Mesendoderm (in vitro differentiated cells): ENCODE measurements at regions not wholly inside any gene's neighbourhood (a gene's known extent, or its start where the extent isn't known, plus 50 kb on each side); places are given as distances from the start of the nearest gene placed in this dataset.

Experiments used
- DNase-seq: peaks from one replicate; pipeline ENCODE4 v3.0.0; 2013
- H2AK5ac ChIP-seq: 2 replicates; pipeline ENCODE4 v1.6.1; 2013; ENCODE audit warnings: low read length, inconsistent platforms
- H2BK120ac ChIP-seq: 2 replicates; pipeline ENCODE4 v1.6.1; 2013; ENCODE audit warnings: low read depth, mild to moderate bottlenecking, low read length, moderate library complexity, mixed read lengths
- H2BK15ac ChIP-seq: replicated peaks from 2 replicates; pipeline ENCODE4 v1.6.1; 2013; ENCODE audit warnings: low read depth, mild to moderate bottlenecking, moderate library complexity
- H2BK5ac ChIP-seq: 2 replicates; pipeline ENCODE4 v1.6.1; 2013; ENCODE audit warnings: low read length, inconsistent platforms
- H3K18ac ChIP-seq: 2 replicates; pipeline ENCODE4 v1.6.1; 2013; ENCODE audit warnings: mild to moderate bottlenecking, low read length, mixed read lengths
- H3K23ac ChIP-seq: one replicate; pipeline ENCODE4 v1.6.1; 2013; ENCODE audit warnings: low read length
- H3K27ac ChIP-seq: 2 replicates; pipeline ENCODE4 v1.5.1; 2013; ENCODE audit warnings: low read depth, mild to moderate bottlenecking, inconsistent platforms, low read length, moderate library complexity
- H3K27me3 ChIP-seq: 2 replicates; pipeline ENCODE4 v1.6.1; 2013; ENCODE audit warnings: low read length, control low read depth, mild to moderate bottlenecking, inconsistent platforms; ENCODE audit not compliant: insufficient read depth, poor library complexity
- H3K36me3 ChIP-seq: 2 replicates; pipeline ENCODE4 v1.6.1; 2013; ENCODE audit warnings: low read length, inconsistent platforms; ENCODE audit not compliant: control insufficient read depth, insufficient read depth
- H3K4ac ChIP-seq: one replicate; pipeline ENCODE4 v1.6.1; 2013; ENCODE audit warnings: low read depth, mild to moderate bottlenecking, low read length, moderate library complexity
- H3K4me1 ChIP-seq: 2 replicates; pipeline ENCODE4 v1.6.1; 2013; ENCODE audit warnings: low read depth, low read length, inconsistent platforms; ENCODE audit not compliant: control insufficient read depth
- H3K4me2 ChIP-seq: 2 replicates; pipeline ENCODE4 v1.6.1; 2013; ENCODE audit warnings: low read length
- H3K4me3 ChIP-seq: 2 replicates; pipeline ENCODE4 v1.5.1; 2013; ENCODE audit warnings: mild to moderate bottlenecking, low read length
- H3K56ac ChIP-seq: one replicate; pipeline ENCODE4 v1.6.1; 2013; ENCODE audit warnings: low read length
- H3K79me1 ChIP-seq: 2 replicates; pipeline ENCODE4 v1.6.1; 2013; ENCODE audit warnings: low read length, inconsistent platforms
- H3K79me2 ChIP-seq: 2 replicates; pipeline ENCODE4 v1.6.1; 2013; ENCODE audit warnings: mild to moderate bottlenecking, low read length; ENCODE audit not compliant: control insufficient read depth, insufficient read depth
- H3K9ac ChIP-seq: 2 replicates; pipeline ENCODE4 v1.6.1; 2013; ENCODE audit warnings: low read length, inconsistent platforms
- H4K5ac ChIP-seq: one replicate; pipeline ENCODE4 v1.6.1; 2013; ENCODE audit warnings: low read length
- H4K8ac ChIP-seq: one replicate; pipeline ENCODE4 v1.6.1; 2013; ENCODE audit warnings: low read depth, mild to moderate bottlenecking, control low read depth, low read length, moderate library complexity
- WGBS: extraction: QIAGEN DNeasy Blood & Tissue Kit; methylation state at CpG from one replicate; pipeline ENCODE4 v1.1.7; 2013; ENCODE audit warnings: low lambda C conversion rate, missing lambda C conversion rate; ENCODE audit not compliant: insufficient coverage; ENCODE audit errors: extremely low coverage; 5-methylcytosine and 5-hydroxymethylcytosine counted together

- no peak overlapping the region for H3K4me3 ChIP-seq
- H2BK15ac ChIP-seq: no peak overlapping the region
- no peak overlapping the region for H4K8ac ChIP-seq
- H3K36me3 ChIP-seq: no peaks in the 10 kb centered on the region
- no peak overlapping the region for H3K27ac ChIP-seq
- no peak overlapping the region for H3K4ac ChIP-seq
- no peaks in the 10 kb centered on the region for H3K27me3 ChIP-seq
- H3K4me1 ChIP-seq: peaks cover 2% of the 10 kb centered on the region
- H3K56ac ChIP-seq: no peak overlapping the region
- no CpG with 5 or more reads among the region's 1 CpG for WGBS
- no peaks in the 10 kb centered on the region for H3K79me2 ChIP-seq
- H2AK5ac ChIP-seq: no peak overlapping the region
- H3K18ac ChIP-seq: no peak overlapping the region
- H3K9ac ChIP-seq: no peak overlapping the region
- no peak overlapping the region for H3K4me2 ChIP-seq
- H3K23ac ChIP-seq: no peak overlapping the region
- DNase-seq: no peak
- no peak overlapping the region for H2BK120ac ChIP-seq
- H3K79me1 ChIP-seq: no peaks in the 10 kb centered on the region
- H2BK5ac ChIP-seq: no peak overlapping the region
- no peak overlapping the region for H4K5ac ChIP-seq
These were observed 664.0 kb downstream of the TLE4 start for GRCh38 chr9:80235752-80236151.

- H3K4me1 ChIP-seq: peaks cover 2% of the 10 kb centered on the region
- no peak overlapping the region for H3K56ac ChIP-seq
- H3K36me3 ChIP-seq: no peaks in the 10 kb centered on the region
- no peak overlapping the region for H3K4me3 ChIP-seq
- no peak overlapping the region for H3K18ac ChIP-seq
- no peak overlapping the region for H3K23ac ChIP-seq
- no peak for DNase-seq
- no peak overlapping the region for H3K27ac ChIP-seq
- no peaks in the 10 kb centered on the region for H3K79me2 ChIP-seq
- H2AK5ac ChIP-seq: no peak overlapping the region
- no peak overlapping the region for H4K5ac ChIP-seq
- WGBS: no CpG with 5 or more reads among the region's 2 CpGs
- no peak overlapping the region for H3K9ac ChIP-seq
- H3K79me1 ChIP-seq: no peaks in the 10 kb centered on the region
- H3K4me2 ChIP-seq: no peak overlapping the region
- no peak overlapping the region for H4K8ac ChIP-seq
- H3K4ac ChIP-seq: no peak overlapping the region
- H2BK120ac ChIP-seq: no peak overlapping the region
- no peak overlapping the region for H2BK15ac ChIP-seq
- H2BK5ac ChIP-seq: no peak overlapping the region
- H3K27me3 ChIP-seq: no peaks in the 10 kb centered on the region
These were observed 662.1 kb downstream of the TLE4 start for GRCh38 chr9:80233906-80234305.

GRCh38 chr9:80233102-80233843 is 661.5 kb downstream of the TLE4 start:
- no peak overlapping the region for H2BK15ac ChIP-seq
- no peak overlapping the region for H2BK120ac ChIP-seq
- no peak overlapping the region for H3K4ac ChIP-seq
- peak; percentile 30 for DNase-seq
- no peaks in the 10 kb centered on the region for H3K27me3 ChIP-seq
- H3K36me3 ChIP-seq: no peaks in the 10 kb centered on the region
- no peak overlapping the region for H3K23ac ChIP-seq
- no peak overlapping the region for H4K8ac ChIP-seq
- WGBS: no CpG with 5 or more reads among the region's 1 CpG
- H3K18ac ChIP-seq: no peak overlapping the region
- no peak overlapping the region for H3K9ac ChIP-seq
- H3K79me2 ChIP-seq: no peaks in the 10 kb centered on the region
- no peak overlapping the region for H4K5ac ChIP-seq
- no peak overlapping the region for H2AK5ac ChIP-seq
- H3K79me1 ChIP-seq: no peaks in the 10 kb centered on the region
- no peak overlapping the region for H3K4me3 ChIP-seq
- H2BK5ac ChIP-seq: no peak overlapping the region
- H3K56ac ChIP-seq: no peak overlapping the region
- peak overlapping the region; percentile 22 for H3K27ac ChIP-seq
- H3K4me1 ChIP-seq: peaks cover 2% of the 10 kb centered on the region
- no peak overlapping the region for H3K4me2 ChIP-seq

DNA sequence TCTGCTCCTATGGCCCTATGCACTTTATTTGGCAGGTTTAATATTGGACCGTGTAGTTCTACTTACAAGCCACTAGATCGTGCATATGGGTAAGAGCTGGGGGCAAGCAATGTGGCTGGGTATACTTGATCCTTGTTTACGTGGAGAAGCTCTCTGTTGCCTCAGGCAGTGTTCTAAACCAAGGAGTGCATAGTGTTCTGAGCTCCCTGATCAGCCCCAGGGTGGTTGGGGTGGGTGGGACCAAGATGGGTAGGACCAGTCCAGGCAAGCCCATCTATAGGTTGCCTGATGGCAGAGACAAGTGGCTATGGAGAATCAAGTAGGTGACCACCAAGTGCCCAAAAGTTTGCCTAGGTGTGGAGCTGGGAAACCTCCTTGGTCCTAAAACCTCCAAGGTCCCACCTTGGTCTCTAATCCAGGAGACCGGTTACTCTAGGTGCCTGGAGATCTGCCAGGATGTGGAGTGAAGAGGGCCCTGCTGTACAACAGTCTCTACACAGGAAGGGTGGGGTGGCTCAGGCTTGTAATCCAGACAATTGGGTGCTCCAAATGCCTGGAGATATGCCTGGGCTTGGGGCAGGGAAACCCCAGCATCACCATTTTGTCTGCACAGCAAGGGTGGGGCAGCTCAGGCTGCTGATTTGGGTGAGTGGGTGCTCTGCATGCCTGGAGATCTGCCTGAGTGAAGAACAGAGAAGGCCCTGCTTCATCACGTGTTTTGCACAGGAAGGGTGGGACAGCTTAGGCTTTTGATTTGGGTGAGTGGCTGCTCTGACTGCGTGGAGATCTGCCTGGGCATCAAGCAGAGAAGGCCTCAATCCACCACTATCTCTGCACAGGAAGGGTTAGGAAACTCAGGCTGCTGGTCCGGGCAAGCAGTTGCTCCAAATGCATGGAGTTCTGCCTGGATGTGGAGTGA is 659.8 kb downstream of the TLE4 start:
- no peak for DNase-seq
- no peak overlapping the region for H3K4ac ChIP-seq
- no peaks in the 10 kb centered on the region for H3K36me3 ChIP-seq
- no CpG with 5 or more reads among the region's 7 CpGs for WGBS
- no peak overlapping the region for H3K56ac ChIP-seq
- peaks cover 2% of the 10 kb centered on the region for H3K4me1 ChIP-seq
- no peaks in the 10 kb centered on the region for H3K79me2 ChIP-seq
- no peak overlapping the region for H3K23ac ChIP-seq
- no peaks in the 10 kb centered on the region for H3K27me3 ChIP-seq
- H4K8ac ChIP-seq: no peak overlapping the region
- H4K5ac ChIP-seq: no peak overlapping the region
- no peak overlapping the region for H2BK15ac ChIP-seq
- H2BK120ac ChIP-seq: no peak overlapping the region
- no peak overlapping the region for H2BK5ac ChIP-seq
- no peak overlapping the region for H3K4me3 ChIP-seq
- H3K18ac ChIP-seq: no peak overlapping the region
- H3K27ac ChIP-seq: no peak overlapping the region
- H3K9ac ChIP-seq: no peak overlapping the region
- H3K79me1 ChIP-seq: no peaks in the 10 kb centered on the region
- H3K4me2 ChIP-seq: no peak overlapping the region
- no peak overlapping the region for H2AK5ac ChIP-seq

DNA sequence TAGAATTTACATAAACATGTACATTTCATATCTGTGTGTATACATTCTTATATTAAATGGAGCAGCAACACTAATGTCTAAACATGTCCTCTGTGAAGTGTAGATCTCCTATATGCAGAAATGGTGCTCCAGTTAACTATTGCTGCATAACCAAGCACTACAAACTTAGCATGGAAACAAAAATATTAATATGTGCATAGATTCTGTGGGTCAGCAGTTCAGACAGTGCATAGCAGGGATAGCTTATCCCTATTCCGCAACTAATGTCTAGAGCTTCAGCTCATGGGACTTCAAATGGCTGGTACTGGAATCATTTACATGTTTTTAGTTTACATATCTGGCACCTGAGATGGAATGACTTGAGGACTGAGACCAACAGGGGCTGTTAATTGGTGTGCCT is 652.1 kb downstream of the TLE4 start:
- H3K4me3 ChIP-seq: no peak overlapping the region
- no peak overlapping the region for H3K23ac ChIP-seq
- no peaks in the 10 kb centered on the region for H3K36me3 ChIP-seq
- H3K18ac ChIP-seq: no peak overlapping the region
- no peak overlapping the region for H3K4me2 ChIP-seq
- H4K5ac ChIP-seq: no peak overlapping the region
- H3K27ac ChIP-seq: no peak overlapping the region
- no peaks in the 10 kb centered on the region for H3K27me3 ChIP-seq
- H3K56ac ChIP-seq: no peak overlapping the region
- DNase-seq: no peak
- H2BK120ac ChIP-seq: no peak overlapping the region
- no peak overlapping the region for H2AK5ac ChIP-seq
- no peaks in the 10 kb centered on the region for H3K4me1 ChIP-seq
- H3K79me1 ChIP-seq: no peaks in the 10 kb centered on the region
- H4K8ac ChIP-seq: no peak overlapping the region
- no peaks in the 10 kb centered on the region for H3K79me2 ChIP-seq
- H2BK15ac ChIP-seq: no peak overlapping the region
- no peak overlapping the region for H2BK5ac ChIP-seq
- no peak overlapping the region for H3K9ac ChIP-seq
- no CpG with 5 or more reads among the region's 1 CpG for WGBS
- no peak overlapping the region for H3K4ac ChIP-seq
